ENCODE measurements at regions not wholly inside any gene's neighbourhood (a gene's known extent, or its start where the extent isn't known, plus 50 kb on each side); places are given as distances from the start of the nearest gene placed in this dataset.

- no peaks in the 10 kb centered on the region for H3K27me3 ChIP-seq (replicated peaks; ENCODE audit: control insufficient read depth, insufficient read depth, low read length)
- H3K36me3 ChIP-seq (ENCODE audit: control insufficient read depth, insufficient read depth, low read length, severe bottlenecking) = no peaks in the 10 kb centered on the region
- H3K4me1 ChIP-seq (ENCODE audit: control insufficient read depth, insufficient read depth, low read length) = peaks cover 8% of the 10 kb centered on the region
- no peak overlapping the region for H3K4me3 ChIP-seq (ENCODE audit: low read length)
- H3K9me3 ChIP-seq (ENCODE audit: control insufficient read depth, low read length) = no peaks in the 10 kb centered on the region
- DNase-seq (ENCODE audit: low read depth) = peak; percentile 44
- H3K9ac ChIP-seq (ENCODE audit: low read length) = no peak overlapping the region
These were observed 65.1 kb upstream of the KLF4 start for GRCh38 chr9:107554636-107555035.

GRCh38 chr9:107548298-107549142 is 59.0 kb upstream of the KLF4 start:
- no peaks in the 10 kb centered on the region for H3K27me3 ChIP-seq (replicated peaks; ENCODE audit: control insufficient read depth, insufficient read depth, low read length)
- H3K4me1 ChIP-seq (ENCODE audit: control insufficient read depth, insufficient read depth, low read length) = peaks cover 19% of the 10 kb centered on the region
- peak; percentile 97 for DNase-seq (ENCODE audit: low read depth)

GRCh38 chr9:107547772-107548297 is 58.3 kb upstream of the KLF4 start:
- H3K36me3 ChIP-seq (ENCODE audit: control insufficient read depth, insufficient read depth, low read length, severe bottlenecking) = no peaks in the 10 kb centered on the region
- H3K4me1 ChIP-seq (ENCODE audit: control insufficient read depth, insufficient read depth, low read length) = peaks cover 23% of the 10 kb centered on the region
- H3K9me3 ChIP-seq (ENCODE audit: control insufficient read depth, low read length) = no peaks in the 10 kb centered on the region
- H3K27me3 ChIP-seq (replicated peaks; ENCODE audit: control insufficient read depth, insufficient read depth, low read length) = no peaks in the 10 kb centered on the region
- peak overlapping the region; percentile 71 for H3K9ac ChIP-seq (ENCODE audit: low read length)
- DNase-seq (ENCODE audit: low read depth) = no peak
- H3K4me3 ChIP-seq (ENCODE audit: low read length) = peak overlapping the region; percentile 67

More at GRCh38 chr9:107548298-107549142, 59.0 kb upstream of the KLF4 start:
- Histone ChIP-seq H3K4me3 (ENCODE audit: low read length) (peak overlapping the region; percentile 67), H3K9ac (ENCODE audit: low read length) (peak overlapping the region; percentile 71), H3K9me3 (ENCODE audit: control insufficient read depth, low read length) (no peaks in the 10 kb centered on the region), H3K36me3 (ENCODE audit: control insufficient read depth, insufficient read depth, low read length, severe bottlenecking) (no peaks in the 10 kb centered on the region)

GRCh38 chr9:107547303-107547702 is 57.7 kb upstream of the KLF4 start:
- peaks cover 28% of the 10 kb centered on the region for H3K4me1 ChIP-seq (ENCODE audit: control insufficient read depth, insufficient read depth, low read length)
- no peaks in the 10 kb centered on the region for H3K9me3 ChIP-seq (ENCODE audit: control insufficient read depth, low read length)
- no peaks in the 10 kb centered on the region for H3K27me3 ChIP-seq (replicated peaks; ENCODE audit: control insufficient read depth, insufficient read depth, low read length)
- peak overlapping the region; percentile 71 for H3K9ac ChIP-seq (ENCODE audit: low read length)
- no peak for DNase-seq (ENCODE audit: low read depth)
- no peak overlapping the region for H3K4me3 ChIP-seq (ENCODE audit: low read length)
- no peaks in the 10 kb centered on the region for H3K36me3 ChIP-seq (ENCODE audit: control insufficient read depth, insufficient read depth, low read length, severe bottlenecking)

- peaks cover 31% of the 10 kb centered on the region for H3K4me1 ChIP-seq (ENCODE audit: control insufficient read depth, insufficient read depth, low read length)
- H3K27me3 ChIP-seq (replicated peaks; ENCODE audit: control insufficient read depth, insufficient read depth, low read length) = no peaks in the 10 kb centered on the region
- H3K9me3 ChIP-seq (ENCODE audit: control insufficient read depth, low read length) = no peaks in the 10 kb centered on the region
- no peak for DNase-seq (ENCODE audit: low read depth)
- H3K36me3 ChIP-seq (ENCODE audit: control insufficient read depth, insufficient read depth, low read length, severe bottlenecking) = no peaks in the 10 kb centered on the region
- H3K4me3 ChIP-seq (ENCODE audit: low read length) = no peak overlapping the region
- no peak overlapping the region for H3K9ac ChIP-seq (ENCODE audit: low read length)
These were observed 57.3 kb upstream of the KLF4 start for GRCh38 chr9:107546859-107547258.

- no peaks in the 10 kb centered on the region for H3K36me3 ChIP-seq (ENCODE audit: control insufficient read depth, insufficient read depth, low read length, severe bottlenecking)
- H3K9ac ChIP-seq (ENCODE audit: low read length) = no peak overlapping the region
- H3K4me1 ChIP-seq (ENCODE audit: control insufficient read depth, insufficient read depth, low read length) = peaks cover 44% of the 10 kb centered on the region
- no peaks in the 10 kb centered on the region for H3K27me3 ChIP-seq (replicated peaks; ENCODE audit: control insufficient read depth, insufficient read depth, low read length)
- no peaks in the 10 kb centered on the region for H3K9me3 ChIP-seq (ENCODE audit: control insufficient read depth, low read length)
- no peak overlapping the region for H3K4me3 ChIP-seq (ENCODE audit: low read length)
- DNase-seq (ENCODE audit: low read depth) = no peak
These were observed 55.5 kb upstream of the KLF4 start for GRCh38 chr9:107545036-107545435.

- Histone ChIP-seq H3K4me1 (ENCODE audit: control insufficient read depth, insufficient read depth, low read length) (peaks cover 44% of the 10 kb centered on the region), H3K9ac (ENCODE audit: low read length) (no peak overlapping the region)
These were observed 53.0 kb upstream of the KLF4 start for GRCh38 chr9:107542411-107543157.

GRCh38 chr9:107541523-107541922 is 52.0 kb upstream of the KLF4 start:
- H3K4me3 ChIP-seq (ENCODE audit: low read length) = no peak overlapping the region
- H3K27me3 ChIP-seq (replicated peaks; ENCODE audit: control insufficient read depth, insufficient read depth, low read length) = no peaks in the 10 kb centered on the region
- peaks cover 44% of the 10 kb centered on the region for H3K4me1 ChIP-seq (ENCODE audit: control insufficient read depth, insufficient read depth, low read length)
- H3K9me3 ChIP-seq (ENCODE audit: control insufficient read depth, low read length) = no peaks in the 10 kb centered on the region
- DNase-seq (ENCODE audit: low read depth) = no peak
- no peaks in the 10 kb centered on the region for H3K36me3 ChIP-seq (ENCODE audit: control insufficient read depth, insufficient read depth, low read length, severe bottlenecking)
- no peak overlapping the region for H3K9ac ChIP-seq (ENCODE audit: low read length)

More at GRCh38 chr9:107542411-107543157, 53.0 kb upstream of the KLF4 start:
- H3K9me3 ChIP-seq (ENCODE audit: control insufficient read depth, low read length) = no peaks in the 10 kb centered on the region
- no peaks in the 10 kb centered on the region for H3K27me3 ChIP-seq (replicated peaks; ENCODE audit: control insufficient read depth, insufficient read depth, low read length)
- H3K36me3 ChIP-seq (ENCODE audit: control insufficient read depth, insufficient read depth, low read length, severe bottlenecking) = no peaks in the 10 kb centered on the region
- DNase-seq (ENCODE audit: low read depth) = no peak
- no peak overlapping the region for H3K4me3 ChIP-seq (ENCODE audit: low read length)

GRCh38 chr9:107540164-107540561 is 50.6 kb upstream of the KLF4 start:
- peak; percentile 34 for DNase-seq (ENCODE audit: low read depth)
- no peaks in the 10 kb centered on the region for H3K36me3 ChIP-seq (ENCODE audit: control insufficient read depth, insufficient read depth, low read length, severe bottlenecking)
- H3K9me3 ChIP-seq (ENCODE audit: control insufficient read depth, low read length) = no peaks in the 10 kb centered on the region
- no peaks in the 10 kb centered on the region for H3K27me3 ChIP-seq (replicated peaks; ENCODE audit: control insufficient read depth, insufficient read depth, low read length)
- peak overlapping the region; percentile 22 for H3K9ac ChIP-seq (ENCODE audit: low read length)
- peaks cover 44% of the 10 kb centered on the region for H3K4me1 ChIP-seq (ENCODE audit: control insufficient read depth, insufficient read depth, low read length)
- H3K4me3 ChIP-seq (ENCODE audit: low read length) = peak overlapping the region; percentile 38

GRCh38 chr9:107539427-107540163 is 50.0 kb upstream of the KLF4 start:
- peaks cover 44% of the 10 kb centered on the region for H3K4me1 ChIP-seq (ENCODE audit: control insufficient read depth, insufficient read depth, low read length)
- peak overlapping the region; percentile 38 for H3K4me3 ChIP-seq (ENCODE audit: low read length)
- H3K9ac ChIP-seq (ENCODE audit: low read length) = peak overlapping the region; percentile 22
- no peaks in the 10 kb centered on the region for H3K9me3 ChIP-seq (ENCODE audit: control insufficient read depth, low read length)
- H3K27me3 ChIP-seq (replicated peaks; ENCODE audit: control insufficient read depth, insufficient read depth, low read length) = no peaks in the 10 kb centered on the region
- DNase-seq (ENCODE audit: low read depth) = peak; percentile 32
- H3K36me3 ChIP-seq (ENCODE audit: control insufficient read depth, insufficient read depth, low read length, severe bottlenecking) = no peaks in the 10 kb centered on the region
